ENCODE measurements at regions not wholly inside any gene's neighbourhood (a gene's known extent, or its start where the extent isn't known, plus 50 kb on each side); places are given as distances from the start of the nearest gene placed in this dataset.

DNA sequence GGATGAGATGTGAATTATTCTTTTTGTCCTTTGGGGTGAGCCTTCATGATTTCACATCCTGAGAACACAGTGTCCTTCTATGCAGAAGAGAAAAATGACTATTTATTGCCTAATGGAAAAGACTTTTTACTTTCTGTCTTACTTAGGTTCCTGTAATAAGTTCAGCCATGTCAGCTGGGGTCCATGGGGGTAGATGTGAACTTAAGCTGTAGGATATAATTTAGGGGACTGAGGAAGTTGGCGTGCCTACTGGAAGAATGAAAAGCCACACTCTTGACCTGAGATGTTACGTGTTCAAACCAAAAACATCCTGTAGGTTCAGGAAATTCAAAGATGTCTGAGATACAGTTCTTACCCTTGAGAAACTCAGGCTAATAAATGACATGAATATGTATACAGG lies 660.5 kb downstream of the TOX3 start:
- no peak for DNase-seq

DNA sequence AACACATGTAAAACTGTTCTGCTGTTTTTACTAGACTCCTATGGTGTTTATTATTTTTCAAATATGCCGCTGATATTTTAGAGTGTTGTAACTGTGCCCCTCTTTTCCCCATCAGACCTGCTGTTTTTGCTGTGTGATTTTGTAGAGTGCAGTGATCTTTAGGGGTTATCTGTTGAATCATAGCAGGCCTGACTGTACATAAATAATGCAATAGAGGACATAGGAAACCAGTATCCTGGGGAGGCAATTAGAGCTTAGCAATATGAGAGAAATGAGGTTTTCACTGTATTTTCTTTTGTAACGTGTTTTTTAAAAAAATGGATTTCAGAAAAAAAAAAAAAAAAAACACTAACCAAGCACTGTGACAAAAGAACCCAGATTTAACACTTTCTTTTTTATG lies 662.2 kb downstream of the TOX3 start:
- DNase-seq: no peak

DNA sequence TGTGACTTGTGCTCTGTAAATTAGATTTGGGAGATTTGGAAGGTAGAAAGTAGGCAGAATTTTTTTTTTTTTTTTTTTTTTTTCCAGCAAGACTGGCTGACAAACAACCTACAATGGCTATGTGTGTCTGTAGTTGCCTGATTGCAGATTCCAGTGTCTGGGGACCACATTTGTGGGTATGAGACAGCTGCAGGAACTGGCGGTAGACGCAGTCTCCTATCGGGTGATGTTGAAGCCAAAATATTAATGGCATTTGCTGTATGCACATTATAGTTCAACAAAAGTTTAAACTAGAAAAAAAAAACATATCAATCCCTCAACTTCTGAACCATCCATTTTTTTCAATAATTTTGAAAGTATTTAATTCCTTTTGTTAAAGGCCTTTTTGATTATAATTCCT lies 665.2 kb downstream of the TOX3 start:
- no peak for DNase-seq

DNA sequence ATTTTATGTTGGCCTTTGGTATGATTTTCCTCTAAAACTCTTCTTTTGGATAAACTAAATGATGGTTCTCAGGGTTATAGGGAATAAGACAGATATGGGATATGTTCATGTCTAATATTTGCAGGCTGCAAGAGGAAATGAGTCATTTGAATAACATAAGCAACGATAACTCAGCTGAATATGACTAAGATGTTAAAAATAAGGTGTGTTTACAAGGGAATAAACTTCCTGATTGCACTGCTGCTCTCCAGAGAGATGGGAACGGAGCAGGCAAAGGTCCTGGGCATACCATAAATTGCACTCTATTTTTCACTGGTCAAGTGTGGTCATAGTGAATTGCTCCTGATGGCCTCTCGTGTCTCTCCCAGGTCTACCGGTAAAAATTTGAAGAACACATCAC lies 666.2 kb downstream of the TOX3 start:
- DNase-seq: peak; percentile 67

DNA sequence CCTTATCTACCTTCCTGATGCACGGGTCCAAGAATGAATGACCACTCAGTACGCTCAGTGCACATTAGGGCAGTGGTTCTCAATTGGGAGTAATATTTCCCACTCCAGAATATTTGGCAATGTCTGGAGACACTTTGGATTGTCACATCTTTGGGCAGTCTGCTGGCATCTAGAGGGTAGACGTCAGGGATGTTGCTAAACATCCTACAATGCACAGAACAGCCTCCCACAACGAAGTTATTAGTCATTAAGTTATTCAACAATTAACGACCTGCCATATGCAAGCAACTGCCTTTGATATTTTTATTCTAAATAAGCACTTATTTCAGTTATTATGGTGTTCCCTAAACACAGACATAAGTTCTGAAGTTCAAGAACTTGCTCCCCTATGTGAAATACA lies 669.3 kb downstream of the TOX3 start:
- DNase-seq: no peak

DNA sequence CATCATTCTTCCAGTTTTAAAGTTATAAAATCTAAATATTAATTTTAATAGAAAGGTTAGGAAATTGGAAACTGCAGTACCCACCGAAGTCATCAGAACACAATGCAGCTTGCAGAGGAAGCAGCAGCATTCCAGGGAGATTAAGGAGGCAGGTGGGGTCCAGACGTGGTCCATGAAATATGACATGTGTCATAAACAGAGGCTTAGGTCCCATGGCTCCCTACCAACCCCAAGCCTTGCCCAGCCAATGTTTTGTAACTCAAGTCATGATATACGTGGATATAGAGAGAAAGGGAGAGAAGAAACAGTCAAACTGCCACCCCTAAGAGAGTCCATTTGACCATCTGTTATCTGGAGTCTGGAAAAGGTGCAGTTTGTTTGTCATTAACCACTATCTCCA lies 670.0 kb downstream of the TOX3 start:
- no peak for DNase-seq

DNA sequence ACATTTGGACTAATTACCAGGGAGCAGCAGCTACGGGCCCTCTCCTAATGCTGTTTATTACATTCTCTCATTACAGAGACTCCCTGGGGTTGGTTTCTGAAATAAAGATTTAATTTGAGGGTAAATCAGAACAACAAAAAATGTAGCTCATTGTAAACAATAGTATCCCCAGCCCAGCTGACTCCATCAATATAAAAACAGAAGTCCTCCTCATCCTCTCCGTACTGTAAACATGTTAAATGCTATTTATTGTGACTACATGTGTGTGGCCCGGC lies 670.4 kb downstream of the TOX3 start:
- no peak for DNase-seq

DNA sequence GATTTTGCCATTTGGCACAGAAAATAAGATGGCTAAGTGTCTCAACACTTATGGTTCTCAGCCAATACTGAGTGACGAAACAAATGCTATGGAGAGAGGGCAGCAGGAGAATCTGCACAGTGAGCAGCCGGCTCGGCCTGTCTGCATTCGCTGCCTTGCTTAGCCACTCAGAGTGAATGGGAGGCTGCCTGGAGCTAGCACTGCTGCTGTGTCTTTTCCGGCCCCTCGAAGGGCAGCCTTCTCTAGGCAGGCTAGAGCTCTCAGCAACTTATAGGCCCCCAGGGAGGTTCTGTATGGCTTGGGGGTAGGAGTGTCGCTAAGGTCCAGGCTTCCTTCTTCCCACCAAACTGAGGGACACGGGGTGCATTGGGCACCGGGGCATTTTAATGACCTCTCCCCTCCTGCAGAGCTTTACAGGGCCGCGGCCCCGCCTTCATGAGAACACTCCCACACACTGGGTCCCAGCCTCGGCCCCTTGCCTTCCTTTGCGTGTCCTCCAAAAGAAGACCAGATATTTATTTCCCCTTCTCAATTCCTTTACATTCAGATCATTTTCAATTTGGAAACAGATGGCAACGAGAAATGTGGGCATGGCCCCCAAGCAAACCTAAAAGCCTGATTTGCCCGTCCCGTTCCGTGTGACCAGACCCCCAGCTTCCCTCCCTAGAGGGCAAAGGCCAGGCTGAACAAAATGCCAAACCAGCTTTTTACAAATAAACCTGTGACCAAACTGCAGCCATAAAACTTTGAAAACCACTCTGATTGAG lies 670.9 kb downstream of the TOX3 start:
- DNase-seq: no peak

DNA sequence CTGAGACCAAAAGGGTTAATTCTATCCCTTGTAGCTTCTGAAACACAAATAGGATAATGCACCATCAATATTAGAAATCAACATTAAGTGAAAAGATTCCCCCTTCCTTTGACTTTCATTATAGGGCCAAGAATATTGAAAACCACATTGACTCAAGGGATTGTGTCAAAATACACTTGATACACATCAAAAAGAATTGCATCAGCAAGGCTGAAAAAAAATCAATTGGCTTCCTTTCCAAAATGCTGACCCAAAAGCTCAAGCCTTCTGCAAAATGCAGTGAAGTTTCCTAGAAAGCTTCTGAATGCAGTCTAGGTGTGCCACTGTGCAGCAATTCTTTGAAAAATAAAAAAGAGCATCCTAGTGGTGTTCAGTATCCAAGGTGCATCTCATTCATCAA lies 674.4 kb downstream of the TOX3 start:
- DNase-seq: no peak

DNA sequence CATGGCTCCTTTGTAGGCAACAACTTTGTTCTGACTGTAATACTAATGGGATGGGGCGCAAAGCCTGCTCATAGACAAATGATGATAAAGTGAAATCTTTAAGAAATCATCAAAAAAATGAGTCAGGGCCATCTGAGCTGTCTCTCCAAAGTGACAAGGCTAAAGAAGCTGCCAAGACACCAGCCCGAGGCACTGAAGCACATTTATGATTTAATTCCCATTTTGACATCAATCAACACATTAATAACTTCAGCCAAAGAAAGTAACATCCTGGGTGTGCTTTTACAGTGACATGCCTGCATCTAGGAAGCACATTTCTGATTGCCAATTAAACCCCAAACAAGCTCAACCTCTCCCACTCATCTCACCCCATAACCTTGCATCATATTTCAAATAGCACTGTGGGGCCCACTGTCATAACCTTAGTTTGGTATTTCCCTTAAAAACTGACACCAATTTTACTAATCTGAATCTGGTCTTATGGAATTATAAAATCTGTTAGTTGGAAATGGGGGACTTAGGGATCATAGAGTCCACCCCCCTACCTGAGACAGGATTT lies 676.6 kb downstream of the TOX3 start:
- no peak for DNase-seq

DNA sequence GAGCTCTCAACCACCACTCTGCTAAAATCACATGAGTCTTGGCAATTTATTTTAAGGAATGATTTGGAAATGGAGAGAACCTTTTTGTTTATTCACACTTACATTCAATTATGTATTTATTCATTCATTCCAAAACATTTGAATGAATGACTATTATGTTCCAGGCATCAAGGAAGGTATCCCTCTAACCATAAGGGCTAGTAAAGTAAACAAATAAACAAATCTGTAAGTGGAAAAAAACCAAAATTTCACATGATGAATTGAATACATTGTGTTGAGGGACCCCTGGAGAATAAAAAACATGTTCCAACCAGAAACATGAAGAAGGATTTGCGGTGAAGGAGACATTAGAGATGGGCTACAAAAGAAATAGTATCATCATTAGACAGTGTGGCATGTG lies 677.8 kb downstream of the TOX3 start:
- DNase-seq: no peak

DNA sequence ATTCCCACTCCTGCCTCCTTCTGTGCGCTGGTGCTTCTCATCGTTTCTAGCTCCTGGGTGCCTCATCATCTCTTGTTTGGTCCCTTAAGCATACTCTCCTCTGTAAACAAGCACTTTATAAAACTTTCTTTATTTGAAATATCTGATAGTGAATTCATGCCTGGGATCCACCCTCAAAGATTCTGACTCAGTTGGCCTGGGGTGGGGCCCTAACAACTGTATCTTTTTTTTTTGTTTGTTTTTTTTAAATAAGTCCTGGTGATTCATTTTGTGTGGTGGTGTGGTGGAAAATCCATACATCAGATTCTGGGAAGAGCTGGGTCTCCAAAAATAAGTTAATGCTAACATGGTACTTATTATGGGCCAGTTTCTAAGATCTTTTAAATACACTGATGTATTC lies 678.3 kb downstream of the TOX3 start:
- no peak for DNase-seq

DNA sequence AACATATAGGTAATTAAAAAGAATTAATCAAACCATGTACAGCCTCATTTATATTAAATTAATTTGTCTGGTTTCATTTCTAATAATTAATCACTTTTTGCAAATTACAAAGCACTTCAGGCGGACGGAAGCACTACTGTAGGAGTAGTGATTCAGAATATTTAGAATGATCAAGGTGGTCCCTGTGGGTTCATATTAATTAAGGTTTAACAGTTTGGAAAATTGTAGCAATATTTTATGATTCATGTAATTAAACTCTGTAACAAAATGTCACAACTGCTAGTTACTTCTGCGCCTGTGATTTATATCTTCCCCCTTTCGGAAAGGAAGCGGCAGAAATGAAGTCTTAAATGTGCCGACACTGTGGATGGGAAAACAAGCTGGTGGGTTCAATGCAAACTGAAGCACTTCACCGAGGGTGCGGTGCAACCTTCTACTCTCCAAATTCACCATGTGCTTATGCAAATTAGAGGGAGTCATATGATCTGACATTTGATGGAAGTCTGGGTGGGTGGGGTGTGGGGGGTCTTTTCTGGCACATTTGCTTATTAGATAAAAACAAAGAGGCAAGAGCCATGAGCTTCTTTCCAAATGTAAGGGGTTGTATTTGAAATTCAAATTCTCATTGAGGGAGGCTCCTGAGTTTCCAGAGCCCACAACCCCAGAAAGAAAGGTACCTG lies 679.4 kb downstream of the TOX3 start:
- DNase-seq: no peak

DNA sequence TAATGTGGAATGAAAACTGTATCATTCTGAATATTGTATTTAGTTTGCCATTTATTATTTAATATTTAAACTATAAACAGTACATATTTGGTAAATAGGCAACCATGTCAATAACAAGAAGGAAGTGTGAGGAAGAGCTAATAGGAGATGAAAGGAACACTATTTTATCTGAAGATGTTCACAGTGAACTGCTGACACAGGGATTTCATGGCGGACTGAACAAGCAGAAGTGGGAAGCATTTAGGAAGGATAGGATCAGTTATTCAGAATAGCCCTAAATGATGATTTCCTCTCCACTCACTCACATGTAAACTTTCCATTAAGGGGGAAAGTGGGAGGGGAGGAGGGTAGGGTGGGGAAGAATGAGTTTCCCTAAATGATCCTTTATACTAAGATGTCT lies 682.4 kb downstream of the TOX3 start:
- no peak for DNase-seq

DNA sequence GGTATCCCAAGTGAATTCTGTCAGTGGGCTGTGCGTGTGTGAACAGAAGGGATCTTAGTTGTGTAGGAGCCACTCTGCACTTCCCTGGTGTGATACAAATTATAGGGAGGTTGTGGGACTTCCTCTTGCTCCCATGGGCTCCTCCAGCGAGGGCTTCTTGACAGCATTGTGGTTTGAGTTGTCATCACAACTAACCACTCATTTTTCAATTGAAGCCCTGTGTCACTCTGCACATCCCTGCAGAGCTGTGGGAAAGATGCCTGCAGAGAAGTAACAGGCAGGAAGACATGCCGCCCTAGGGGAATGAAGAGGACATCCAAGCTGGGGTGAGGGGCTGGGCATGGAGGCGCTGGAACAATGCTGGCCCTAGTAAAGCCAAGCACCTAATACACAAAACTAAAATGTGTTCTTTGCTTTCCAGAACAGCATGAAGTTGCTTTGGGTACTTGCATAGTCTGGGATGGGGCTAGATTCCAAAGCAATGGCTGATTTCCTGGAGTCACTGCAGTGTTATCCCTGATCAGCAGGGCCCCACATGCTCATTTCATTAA lies 692.5 kb downstream of the TOX3 start:
- DNase-seq: no peak

DNA sequence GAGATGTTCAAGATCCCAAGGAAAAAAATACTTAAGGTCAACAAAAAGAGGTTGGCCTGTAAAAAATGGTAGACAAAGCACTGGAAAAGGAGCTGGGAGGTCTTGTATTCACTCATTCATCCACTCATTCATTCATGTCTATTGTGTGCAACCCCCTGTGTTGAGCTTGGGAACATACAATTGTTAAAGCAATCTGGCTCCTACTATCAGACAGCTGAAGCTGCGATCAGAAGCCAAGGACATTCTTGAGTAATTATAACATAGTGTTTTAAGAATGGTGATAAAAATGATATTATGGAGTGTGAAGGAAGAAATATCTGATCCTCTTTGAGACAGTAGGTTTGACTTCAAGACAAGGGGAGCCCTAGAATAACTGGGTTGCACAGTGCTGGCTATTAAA lies 693.4 kb downstream of the TOX3 start:
- DNase-seq: no peak

DNA sequence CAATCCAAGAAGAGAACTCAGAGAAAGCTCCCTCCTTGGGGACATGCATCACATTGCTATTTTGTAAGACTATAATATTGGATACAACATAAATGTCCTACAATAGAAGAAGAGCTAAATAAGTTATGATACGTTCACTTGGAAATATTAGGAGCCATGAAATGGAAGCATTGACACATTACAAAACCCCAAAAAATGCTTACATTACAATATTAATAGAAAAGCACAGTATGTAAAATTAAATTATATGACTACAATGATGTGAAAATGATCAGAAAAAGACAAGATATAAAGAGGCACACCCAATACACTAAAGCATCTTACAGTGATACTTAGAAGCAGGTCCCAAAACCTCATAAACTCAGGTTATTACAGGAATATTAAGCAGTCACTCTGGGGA lies 694.1 kb downstream of the TOX3 start:
- no peak for DNase-seq

DNA sequence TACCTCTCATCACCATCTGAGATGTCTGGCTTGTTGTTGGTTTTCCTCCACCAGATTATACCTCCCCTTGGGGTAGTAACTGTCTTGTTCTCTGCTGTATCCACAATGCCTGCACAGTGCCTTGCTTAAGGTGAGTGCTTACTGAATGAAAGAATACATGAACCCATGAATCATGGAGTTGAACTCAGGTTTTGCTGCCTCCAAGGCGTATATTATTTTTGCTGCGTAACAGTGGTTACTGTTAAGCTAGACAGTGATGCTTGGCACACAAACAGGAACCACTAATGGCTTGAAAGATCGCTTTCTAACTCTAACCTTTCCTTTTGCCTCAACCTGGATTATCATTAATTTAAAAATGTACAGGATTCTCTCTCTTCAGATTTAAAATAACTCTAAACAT lies 695.8 kb downstream of the TOX3 start:
- no peak for DNase-seq

DNA sequence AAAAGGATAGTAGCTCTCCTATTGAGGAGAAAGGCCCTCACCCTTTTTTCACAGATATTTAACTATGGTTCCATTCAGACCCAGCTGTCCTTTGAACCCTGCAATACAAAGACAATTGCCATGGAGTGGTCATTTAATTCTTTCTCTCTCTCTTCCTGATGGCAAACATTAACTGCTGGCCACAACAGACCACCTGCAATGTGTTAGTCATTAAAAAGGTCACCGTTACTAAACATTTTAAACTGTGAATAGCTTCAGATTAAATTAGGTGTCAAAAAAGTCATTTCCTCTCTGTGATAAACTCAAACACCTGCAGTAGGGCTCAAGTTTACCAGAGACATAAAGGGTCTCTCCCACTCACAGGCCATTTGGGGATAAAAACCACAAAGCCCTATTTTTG lies 697.2 kb downstream of the TOX3 start:
- DNase-seq: no peak

DNA sequence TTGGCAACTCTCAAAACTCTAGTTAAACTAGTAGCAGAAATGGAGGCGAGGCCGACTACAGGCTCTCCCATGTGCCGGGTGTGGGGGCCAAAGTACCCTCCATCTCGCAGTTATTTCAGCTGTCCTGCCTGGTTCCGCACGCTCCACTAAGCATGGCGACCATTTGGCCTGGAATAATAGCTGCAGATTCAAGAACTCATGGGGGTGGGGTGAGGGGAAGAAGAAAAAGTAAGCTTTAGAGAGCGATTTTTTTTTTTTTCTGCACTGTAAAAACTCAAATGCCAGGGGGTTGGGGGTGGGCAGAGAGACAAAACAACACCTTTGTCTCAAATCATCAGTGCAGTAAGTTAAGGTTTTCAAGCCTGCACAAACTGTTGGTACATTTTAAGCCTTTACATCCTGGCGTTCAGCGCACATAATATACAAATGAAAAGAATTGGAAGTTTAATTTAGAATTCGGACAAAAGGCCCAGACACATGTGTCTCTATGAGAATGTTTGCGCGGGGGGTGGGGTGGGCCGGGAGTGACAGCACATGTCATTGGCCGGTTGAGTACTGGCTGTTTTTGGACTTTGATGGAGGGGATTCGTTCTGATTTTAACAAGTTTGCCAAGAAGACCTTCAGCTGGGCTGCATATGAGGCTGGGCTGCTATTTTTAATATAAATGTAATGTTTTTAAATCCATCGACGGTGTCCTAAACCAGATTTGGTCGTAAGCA lies 694.7 kb upstream of the SALL1 start:
- no peak for DNase-seq

DNA sequence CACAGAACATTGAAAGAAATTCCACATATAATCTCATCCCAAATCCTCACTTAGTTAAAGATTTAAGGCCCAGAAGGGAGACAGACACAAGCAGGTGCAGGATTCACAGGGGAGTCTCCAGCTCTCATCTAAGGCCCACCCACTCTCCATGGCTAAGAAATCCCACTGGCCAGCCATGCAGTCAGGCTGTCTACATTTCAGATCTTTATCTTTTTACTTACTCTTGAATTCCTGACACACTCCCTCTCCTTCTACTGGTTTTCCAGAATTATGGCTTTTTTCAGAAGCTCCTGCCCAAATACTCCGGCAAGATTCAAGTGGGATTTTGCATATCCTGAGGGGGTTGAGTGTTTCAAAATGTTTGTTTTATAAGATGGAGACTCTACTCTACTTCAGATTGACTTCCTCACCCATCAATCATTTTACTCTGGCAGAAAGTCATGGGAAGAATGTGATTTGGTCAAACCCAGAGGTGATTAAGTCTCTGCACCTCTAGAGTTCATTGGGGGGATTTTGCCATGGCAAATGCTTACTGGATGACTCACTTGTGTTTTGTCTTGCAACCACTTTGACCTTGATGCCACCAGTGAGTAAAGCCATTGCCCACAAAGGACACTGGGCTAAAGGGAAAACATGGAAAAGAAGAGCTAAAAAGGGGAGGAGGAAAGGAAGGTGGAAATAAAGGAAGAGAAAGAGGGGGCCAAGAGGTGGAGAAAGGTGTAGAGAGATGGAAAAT lies 688.8 kb upstream of the SALL1 start:
- DNase-seq: peak; percentile 12

DNA sequence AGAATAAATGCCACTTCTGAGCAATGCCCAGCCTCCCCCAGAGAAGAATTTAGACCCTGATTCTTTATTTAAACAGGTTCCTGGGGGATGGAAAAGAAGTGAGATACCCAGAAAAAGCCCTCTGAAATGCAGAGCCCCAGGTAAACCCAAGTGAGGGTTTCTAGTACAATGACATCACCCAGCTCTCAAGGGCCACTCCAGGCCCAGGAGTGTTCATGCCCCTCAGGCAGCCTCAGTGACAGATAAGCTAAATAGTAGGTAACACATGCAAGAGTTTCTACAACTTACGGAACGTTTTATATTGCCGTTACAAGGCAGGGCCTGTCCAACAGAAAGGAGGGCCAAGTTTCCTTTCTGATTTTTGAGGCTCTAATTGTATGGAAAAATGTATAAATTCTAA lies 683.7 kb upstream of the SALL1 start:
- DNase-seq: peak; percentile 36

DNA sequence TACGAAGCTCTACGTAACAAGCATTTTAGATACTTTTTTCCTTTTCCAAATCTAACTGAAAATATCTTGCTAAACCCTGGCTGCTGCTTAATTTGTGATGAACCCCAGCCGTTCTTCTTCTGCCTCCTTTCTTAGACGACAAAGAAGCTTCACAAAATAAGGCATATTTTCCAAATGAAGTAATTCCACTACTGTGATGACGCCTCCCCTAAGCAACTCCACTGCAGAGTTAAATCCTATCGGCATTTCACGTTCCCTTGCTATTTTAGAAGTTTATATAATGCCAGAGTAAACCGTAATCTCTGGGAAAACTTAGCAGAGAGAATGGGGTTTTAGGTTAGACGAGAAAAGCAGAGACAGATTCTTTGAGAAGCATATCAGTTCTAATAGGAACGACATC lies 683.1 kb upstream of the SALL1 start:
- DNase-seq: no peak

Measured in DMS53 (cell line).